ENCODE measurements at regions not wholly inside any gene's neighbourhood (a gene's known extent, or its start where the extent isn't known, plus 50 kb on each side); places are given as distances from the start of the nearest gene placed in this dataset.
"Not testable (repeated sequence)": the region's sequence is repeated elsewhere in the genome, so short reads cannot be mapped to it uniquely, and the experiment has no call there.

DNA sequence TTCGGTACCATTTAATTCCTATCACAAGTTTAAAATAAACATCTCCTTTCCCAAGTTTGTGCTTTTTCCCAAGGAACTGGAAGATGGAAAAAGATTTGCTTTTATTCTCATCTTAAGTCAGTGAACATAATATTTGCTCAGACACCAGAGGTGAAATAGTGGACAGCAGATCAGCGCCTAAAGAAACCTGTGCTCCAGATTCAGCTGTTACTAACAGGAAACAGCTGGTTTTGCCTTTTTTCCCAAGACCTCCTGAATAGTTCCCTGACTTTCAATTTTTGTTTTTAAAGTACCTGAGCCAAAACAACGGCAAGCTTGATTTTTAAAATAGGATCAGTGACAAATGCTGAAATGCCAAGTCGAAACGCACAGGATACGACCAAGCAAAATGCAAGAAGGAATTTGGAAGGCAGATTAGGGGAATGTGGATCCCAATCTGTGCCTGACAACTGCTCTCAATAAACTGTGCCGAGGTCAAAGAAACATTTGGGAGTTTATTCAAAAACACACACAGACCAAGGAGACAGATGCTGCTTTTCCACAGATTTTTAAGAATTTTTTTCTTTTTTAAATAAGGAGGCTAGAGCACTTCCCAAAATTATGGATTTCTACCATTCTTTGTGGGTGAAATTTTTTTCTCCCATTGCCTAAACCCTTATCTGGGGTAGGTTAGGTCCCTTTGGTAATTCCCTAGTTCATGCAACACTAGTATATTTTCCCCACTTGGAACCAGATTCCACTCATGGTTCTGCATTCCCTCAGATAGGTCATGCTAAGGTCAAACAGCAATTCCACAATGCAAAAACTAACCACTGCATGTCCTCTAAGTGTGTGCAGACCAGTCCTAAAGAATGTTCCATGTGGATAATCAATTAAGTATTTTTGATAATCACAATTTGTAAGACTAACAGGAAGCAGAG is 121.5 kb upstream of the PDE1A start:
- no peak overlapping the region for H3K4me3 ChIP-seq

DNA sequence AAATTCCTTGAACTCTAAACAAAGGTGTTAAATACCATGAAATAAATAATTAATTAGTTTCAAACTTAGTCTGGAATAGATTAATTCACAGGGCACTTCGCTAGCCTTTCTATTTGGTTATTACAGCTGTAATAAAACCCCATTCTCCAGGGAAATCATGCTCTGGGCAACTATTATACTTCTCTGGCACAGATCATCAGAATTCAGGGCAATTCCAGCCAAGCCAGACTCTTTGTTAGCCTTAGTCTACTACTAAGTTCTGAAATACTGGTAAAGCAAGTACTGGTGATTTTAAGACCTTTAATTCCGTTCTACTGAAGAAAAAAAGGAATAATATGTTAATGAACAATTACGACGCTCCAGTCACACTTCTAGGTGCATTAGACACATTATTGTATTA is 123.4 kb upstream of the PDE1A start:
- WGBS = 82% methylated on average over 4 of the region's 4 CpGs
- TF ChIP-seq POLR2A (IDR thresholded peaks at IDR 0.05) (no peak), POLR2AphosphoS5 (IDR thresholded peaks at IDR 0.05) (no peak), EP300 (IDR thresholded peaks at IDR 0.05) (no peak)
- TF ChIP-seq, protein P1, sequence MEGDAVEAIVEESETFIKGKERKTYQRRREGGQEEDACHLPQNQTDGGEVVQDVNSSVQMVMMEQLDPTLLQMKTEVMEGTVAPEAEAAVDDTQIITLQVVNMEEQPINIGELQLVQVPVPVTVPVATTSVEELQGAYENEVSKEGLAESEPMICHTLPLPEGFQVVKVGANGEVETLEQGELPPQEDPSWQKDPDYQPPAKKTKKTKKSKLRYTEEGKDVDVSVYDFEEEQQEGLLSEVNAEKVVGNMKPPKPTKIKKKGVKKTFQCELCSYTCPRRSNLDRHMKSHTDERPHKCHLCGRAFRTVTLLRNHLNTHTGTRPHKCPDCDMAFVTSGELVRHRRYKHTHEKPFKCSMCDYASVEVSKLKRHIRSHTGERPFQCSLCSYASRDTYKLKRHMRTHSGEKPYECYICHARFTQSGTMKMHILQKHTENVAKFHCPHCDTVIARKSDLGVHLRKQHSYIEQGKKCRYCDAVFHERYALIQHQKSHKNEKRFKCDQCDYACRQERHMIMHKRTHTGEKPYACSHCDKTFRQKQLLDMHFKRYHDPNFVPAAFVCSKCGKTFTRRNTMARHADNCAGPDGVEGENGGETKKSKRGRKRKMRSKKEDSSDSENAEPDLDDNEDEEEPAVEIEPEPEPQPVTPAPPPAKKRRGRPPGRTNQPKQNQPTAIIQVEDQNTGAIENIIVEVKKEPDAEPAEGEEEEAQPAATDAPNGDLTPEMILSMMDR (IDR thresholded peaks at IDR 0.05) = no peak
- DNase-seq (ENCODE audit: low spot score in 2 of 2) = no peak
- Histone ChIP-seq H3K27ac (no peak overlapping the region), H3K9me3 (no peaks in the 10 kb centered on the region), H3K4me1 (no peaks in the 10 kb centered on the region), H3K36me3 (no peaks in the 10 kb centered on the region), H3K4me3 (no peak overlapping the region), H3K27me3 (no peaks in the 10 kb centered on the region)

More for the DNA sequence above, 121.5 kb upstream of the PDE1A start:
- Histone ChIP-seq H3K36me3 (no peaks in the 10 kb centered on the region), H3K4me1 (no peaks in the 10 kb centered on the region), H3K27ac (no peak overlapping the region), H3K9me3 (no peaks in the 10 kb centered on the region), H3K27me3 (no peaks in the 10 kb centered on the region)
- DNase-seq (ENCODE audit: low spot score in 2 of 2) = no peak
- 49% methylated on average over 7 of the region's 7 CpGs for WGBS
- TF ChIP-seq EP300 (IDR thresholded peaks at IDR 0.05) (no peak), POLR2A (IDR thresholded peaks at IDR 0.05) (no peak), POLR2AphosphoS5 (IDR thresholded peaks at IDR 0.05) (no peak)
- TF ChIP-seq, protein P1 (IDR thresholded peaks at IDR 0.05) = no peak

DNA sequence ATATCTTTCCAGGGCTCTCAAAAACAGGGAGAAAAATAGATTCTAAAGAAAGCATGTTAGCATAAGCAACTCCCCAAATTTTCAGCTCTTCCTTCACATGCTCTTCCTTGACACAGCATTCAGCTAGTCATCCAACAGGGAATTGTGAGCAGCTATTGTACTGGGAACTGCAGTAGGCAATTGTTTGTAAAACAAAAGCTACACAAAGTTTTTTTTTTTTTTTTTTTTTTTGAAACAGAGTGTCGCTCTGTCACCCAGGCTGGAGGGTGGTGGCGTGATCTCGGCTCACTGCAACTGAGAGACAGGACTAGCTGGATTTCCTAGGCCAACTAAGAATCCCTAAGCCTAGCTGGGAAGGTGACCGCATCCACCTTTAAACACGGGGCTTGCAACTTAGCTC is 125.4 kb upstream of the PDE1A start:
- not testable (repeated sequence) for H3K4me1 ChIP-seq; H3K9me3 ChIP-seq; H3K27ac ChIP-seq; H3K4me3 ChIP-seq; DNase-seq (ENCODE audit: low spot score in 2 of 2); H3K36me3 ChIP-seq; H3K27me3 ChIP-seq
- WGBS = 91% methylated on average over 5 of the region's 5 CpGs

DNA sequence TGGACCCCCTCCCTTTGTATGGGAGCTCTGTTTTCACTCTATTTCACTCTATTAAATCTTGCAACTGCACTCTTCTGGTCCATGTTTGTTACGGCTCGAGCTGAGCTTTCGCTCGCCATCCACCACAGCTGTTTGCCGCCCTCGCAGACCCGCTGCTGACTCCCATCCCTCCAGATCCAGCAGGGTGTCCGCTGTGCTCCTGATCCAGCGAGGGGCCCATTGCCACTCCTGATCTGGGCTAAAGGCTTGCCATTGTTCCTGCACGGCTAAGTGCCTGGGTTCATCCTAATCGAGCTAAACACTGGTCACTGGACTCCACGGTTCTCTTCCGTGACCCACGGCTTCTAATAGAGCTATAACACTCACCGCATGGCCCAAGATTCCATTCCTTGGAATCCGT is 125.9 kb upstream of the PDE1A start:
- not testable (repeated sequence) for H3K36me3 ChIP-seq; H3K4me1 ChIP-seq; H3K27me3 ChIP-seq; DNase-seq (ENCODE audit: low spot score in 2 of 2); H3K27ac ChIP-seq; H3K9me3 ChIP-seq; H3K4me3 ChIP-seq
- WGBS = 95% methylated on average over 16 of the region's 16 CpGs

DNA sequence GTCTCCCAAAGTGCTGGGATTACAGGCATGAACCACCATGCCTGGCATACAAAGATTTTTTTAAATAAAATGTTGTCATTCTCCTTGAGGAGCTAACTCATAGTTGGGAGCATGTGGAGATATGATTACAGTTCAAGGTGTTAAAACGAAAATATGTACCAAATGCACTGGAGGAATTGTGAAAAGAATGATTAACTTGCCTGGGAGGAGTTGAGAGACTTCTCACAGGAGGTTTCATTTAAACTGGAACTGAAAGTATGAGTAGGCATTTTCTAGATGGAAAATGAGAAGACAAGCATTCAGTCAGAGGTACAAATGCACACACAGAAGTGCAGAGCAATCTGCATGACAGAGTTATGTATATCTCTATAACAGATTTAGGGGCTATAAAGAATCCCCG is 126.6 kb upstream of the PDE1A start:
- 70% methylated on average over 2 of the region's 2 CpGs for WGBS
- H3K27me3 ChIP-seq = no peaks in the 10 kb centered on the region
- TF ChIP-seq EP300 (IDR thresholded peaks at IDR 0.05) (no peak), POLR2AphosphoS5 (IDR thresholded peaks at IDR 0.05) (no peak), POLR2A (IDR thresholded peaks at IDR 0.05) (no peak)
- TF ChIP-seq, protein P1 (IDR thresholded peaks at IDR 0.05) = no peak
- DNase-seq (ENCODE audit: low spot score in 2 of 2) = no peak
- H3K4me1 ChIP-seq = no peaks in the 10 kb centered on the region
- no peak overlapping the region for H3K27ac ChIP-seq
- no peaks in the 10 kb centered on the region for H3K36me3 ChIP-seq
- H3K9me3 ChIP-seq = no peaks in the 10 kb centered on the region
- no peak overlapping the region for H3K4me3 ChIP-seq

DNA sequence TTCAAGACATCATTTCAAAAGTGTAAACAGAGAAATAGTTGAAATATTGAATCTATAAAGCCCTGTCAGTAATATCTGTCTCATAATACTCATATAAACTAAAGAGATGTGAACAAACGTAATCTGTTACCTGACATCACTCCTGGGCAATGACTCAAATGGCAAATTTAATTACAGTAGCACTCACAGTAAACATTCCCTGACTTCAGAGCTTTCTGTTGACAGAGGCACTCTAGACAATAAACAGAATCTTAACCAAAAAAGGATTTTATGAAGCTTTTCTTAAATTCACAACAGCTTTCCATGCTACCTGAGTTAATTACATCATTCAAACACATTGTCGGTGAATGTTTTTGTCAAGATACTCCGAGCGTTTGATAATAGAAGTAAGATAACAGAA is 128.1 kb upstream of the PDE1A start:
- no peaks in the 10 kb centered on the region for H3K9me3 ChIP-seq
- H3K27ac ChIP-seq = no peak overlapping the region
- H3K4me3 ChIP-seq = no peak overlapping the region
- no peaks in the 10 kb centered on the region for H3K4me1 ChIP-seq
- WGBS = 79% methylated on average over 4 of the region's 4 CpGs
- no peak for DNase-seq (ENCODE audit: low spot score in 2 of 2)
- TF ChIP-seq EP300 (IDR thresholded peaks at IDR 0.05) (no peak), POLR2A (IDR thresholded peaks at IDR 0.05) (no peak), POLR2AphosphoS5 (IDR thresholded peaks at IDR 0.05) (no peak)
- TF ChIP-seq, protein P1 (IDR thresholded peaks at IDR 0.05) = no peak
- no peaks in the 10 kb centered on the region for H3K27me3 ChIP-seq
- H3K36me3 ChIP-seq = no peaks in the 10 kb centered on the region
